HG02610 (cell line): ENCODE measurements at regions not wholly inside any gene's neighbourhood (a gene's known extent, or its start where the extent isn't known, plus 50 kb on each side); places are given as distances from the start of the nearest gene placed in this dataset.
"Not testable (repeated sequence)": the region's sequence is repeated elsewhere in the genome, so short reads cannot be mapped to it uniquely, and the experiment has no call there.

Experiments
- ATAC-seq: cut with Tn5 transposase; IDR thresholded peaks from one replicate; pipeline ENCODE4 v1.9.1; 2021; ENCODE audit warnings: mild to moderate bottlenecking, moderate library complexity; ENCODE audit not compliant: unreplicated experiment

DNA sequence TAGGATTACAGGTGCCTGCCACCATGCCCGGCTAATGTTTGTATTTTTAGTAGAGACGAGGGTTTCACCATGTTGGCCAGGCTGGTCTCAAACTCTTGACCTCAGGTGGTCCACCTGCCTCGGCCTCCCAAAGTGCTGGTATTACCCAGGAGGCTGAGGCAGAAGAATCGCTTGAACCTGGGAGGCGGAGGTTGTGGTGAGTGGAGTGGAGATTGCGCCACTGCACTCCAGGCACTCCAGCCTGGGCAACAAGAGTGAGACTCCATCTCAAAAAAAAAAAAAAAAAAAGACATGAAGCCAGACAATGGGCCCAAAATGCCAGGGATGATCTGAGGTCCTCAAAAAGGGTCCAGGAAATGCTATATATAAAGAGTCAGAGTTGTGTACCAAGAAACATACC is 392.9 kb downstream of the SEC14L1 start:
- ATAC-seq, result not testable (repeated sequence)

DNA sequence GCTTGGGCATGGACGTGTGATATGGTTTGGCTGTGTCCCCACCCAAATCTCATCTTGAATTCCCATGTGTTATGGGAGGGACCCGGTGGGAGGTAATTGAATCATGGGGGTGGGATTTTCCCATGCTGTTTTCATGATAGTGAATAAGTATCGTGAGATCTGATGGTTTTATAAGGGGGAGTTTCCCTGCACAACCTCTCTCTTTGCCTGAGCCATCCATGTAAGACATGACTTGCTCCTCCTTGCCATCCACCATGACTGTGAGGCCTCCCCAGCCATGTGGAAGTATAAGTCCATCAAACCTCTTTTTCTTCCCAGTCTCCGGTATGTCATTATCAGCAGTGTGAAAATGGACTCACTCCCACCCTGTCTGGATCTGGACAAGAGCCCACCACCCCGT is 393.4 kb downstream of the SEC14L1 start:
- no peak for ATAC-seq

GRCh38 chr17:77535435-77535834 is 394.7 kb downstream of the SEC14L1 start:
- ATAC-seq, result no peak

DNA sequence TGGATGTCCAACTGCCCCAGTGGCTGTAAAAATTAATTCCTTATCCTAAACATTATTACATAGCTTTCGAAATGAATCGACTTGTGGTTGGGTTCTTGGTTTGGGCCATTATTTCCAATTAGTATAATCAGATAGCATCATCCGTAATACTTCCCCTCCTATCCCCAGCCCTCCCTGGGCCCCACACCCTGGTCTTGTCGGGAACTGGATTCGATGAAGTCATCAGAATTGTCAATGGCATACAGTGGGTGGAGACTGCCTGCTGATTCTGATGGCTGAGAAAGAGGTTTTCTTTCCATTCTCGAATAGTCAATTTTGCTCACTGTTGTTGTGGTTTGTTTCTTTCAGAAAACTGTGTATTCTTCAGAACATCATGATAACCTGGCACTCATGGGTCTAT is 395.1 kb downstream of the SEC14L1 start:
- ATAC-seq, result no peak

DNA sequence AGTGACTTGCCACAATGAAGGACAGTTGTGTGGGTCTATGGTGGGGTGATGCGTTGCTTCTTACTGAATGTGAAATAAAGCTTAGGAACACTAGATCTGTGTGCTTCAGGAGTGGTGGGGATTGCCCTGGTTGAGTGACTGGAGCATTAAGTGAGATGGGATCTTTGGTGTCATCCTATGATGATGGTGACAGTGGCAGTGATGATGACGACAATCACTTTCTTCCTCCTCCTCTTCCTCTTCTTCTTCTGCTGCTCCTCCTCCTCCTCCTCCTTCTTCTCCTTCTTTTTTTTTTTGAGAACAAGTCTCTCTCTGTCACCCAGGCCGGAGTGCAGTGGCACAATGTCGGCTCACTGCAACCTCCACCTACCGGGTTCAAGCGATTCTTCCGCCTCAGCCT is 396.8 kb downstream of the SEC14L1 start:
- ATAC-seq, result no peak

- ATAC-seq, result no peak
These were observed 399.8 kb downstream of the SEC14L1 start for GRCh38 chr17:77540531-77540930.

DNA sequence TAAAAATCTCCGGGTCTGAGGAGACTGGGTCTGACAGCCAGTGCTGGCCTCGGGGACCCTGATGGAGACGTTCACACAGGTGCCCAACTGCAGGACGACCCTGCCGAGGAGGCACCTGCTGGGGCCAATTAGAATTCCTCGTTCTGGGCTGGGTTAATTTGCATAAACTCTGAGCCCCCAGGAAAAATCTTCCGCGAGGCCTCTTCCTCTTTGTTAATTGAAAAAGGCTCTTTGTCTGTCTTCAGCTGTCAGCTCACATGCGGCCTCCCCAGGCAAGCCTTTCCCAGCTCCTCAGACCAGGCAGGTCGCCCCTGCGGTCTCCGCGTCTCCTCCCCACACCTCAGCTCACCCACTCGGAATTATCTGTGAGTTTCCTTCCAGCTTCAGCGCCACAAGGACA is 400.2 kb downstream of the SEC14L1 start:
- ATAC-seq, result no peak

DNA sequence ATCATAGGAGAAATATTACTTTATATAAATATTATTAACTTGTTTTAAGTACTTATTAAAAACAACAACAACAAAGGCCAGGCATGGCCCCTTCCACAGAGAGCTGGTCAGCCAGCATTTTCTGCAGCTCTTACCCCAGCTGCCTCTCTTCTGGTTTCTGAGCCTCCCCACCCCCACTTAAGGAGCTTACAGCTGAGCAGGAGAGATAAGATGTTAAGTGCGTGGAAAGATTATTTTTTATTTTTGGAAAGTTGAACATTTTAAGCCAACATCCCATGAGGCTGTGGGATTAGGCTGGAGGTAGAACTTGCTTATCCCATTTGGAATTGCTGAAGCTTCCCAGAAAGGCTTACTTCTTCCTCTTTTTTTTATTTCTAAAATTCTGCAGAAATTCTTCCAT is 401.2 kb downstream of the SEC14L1 start:
- no peak for ATAC-seq

DNA sequence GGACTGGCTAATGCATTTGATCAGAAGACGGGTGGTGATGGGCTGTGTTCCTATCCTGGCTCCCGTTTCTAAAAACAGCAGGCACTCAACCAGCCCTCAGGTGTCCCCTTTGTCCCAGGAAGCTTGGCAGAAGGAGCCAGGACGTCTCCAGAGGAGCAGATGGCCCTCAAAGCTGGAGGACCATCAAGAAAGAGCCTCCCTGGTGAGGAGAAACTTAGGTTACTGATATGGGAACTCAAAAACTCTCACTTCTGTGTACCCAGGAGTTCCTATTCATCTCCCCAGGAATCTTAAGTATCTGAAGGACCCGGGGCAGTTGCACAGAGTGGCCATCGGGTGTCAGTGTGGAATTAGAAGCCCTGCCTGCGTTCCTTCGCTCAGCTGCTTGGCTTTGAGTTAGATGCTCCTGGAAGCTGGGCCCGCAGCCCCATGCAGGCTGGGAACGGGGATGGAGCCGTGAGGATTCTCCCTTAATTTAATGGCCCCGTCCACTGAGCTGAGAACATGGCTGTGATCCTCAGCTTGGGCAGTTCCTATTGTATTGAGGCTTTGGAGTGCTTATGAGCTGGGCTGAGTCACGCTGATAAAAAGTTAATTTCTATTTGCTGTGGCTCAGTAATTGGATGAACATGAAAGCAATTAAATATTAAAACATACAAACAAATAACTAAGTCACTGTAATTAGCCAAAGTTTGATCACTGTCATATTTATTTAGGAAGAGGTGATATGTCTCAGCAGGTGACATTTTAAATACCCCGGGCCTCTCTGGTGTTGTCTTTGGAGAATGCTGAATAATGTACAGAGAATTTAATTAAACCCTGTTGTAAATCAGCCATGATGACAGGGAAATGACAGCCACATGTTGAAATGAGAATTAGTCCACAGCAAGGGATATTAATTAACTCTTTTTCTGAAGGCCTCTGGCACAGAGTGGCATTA is 402.1 kb downstream of the SEC14L1 start:
- ATAC-seq, result no peak

GRCh38 chr17:77543801-77544200 is 403.0 kb downstream of the SEC14L1 start:
- no peak for ATAC-seq

GRCh38 chr17:77544347-77545110 is 403.8 kb downstream of the SEC14L1 start:
- ATAC-seq, result no peak

DNA sequence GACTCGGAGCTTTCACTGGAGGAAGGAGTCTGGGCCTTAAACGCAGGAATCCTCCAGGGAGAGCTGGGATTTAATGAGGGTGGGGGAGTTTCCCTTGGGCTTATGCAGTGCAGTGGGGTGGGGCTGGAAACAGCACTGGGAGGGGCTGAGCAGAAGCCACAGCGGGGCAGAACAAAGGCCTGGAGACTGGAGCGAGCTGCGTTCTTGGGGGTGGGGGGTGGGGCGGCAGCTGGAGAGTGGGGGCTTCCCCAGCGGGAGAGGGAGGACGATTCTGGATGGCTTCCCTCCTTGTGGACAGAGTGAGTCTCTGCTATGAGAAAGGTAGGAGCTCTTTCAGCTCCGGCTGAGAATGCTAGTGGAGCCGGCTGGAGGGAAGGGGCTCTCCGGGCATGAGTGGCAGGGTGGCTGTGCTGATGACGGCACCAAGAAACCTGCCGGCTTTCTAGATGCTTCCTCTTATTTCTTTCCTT is 406.0 kb downstream of the SEC14L1 start:
- no peak for ATAC-seq

DNA sequence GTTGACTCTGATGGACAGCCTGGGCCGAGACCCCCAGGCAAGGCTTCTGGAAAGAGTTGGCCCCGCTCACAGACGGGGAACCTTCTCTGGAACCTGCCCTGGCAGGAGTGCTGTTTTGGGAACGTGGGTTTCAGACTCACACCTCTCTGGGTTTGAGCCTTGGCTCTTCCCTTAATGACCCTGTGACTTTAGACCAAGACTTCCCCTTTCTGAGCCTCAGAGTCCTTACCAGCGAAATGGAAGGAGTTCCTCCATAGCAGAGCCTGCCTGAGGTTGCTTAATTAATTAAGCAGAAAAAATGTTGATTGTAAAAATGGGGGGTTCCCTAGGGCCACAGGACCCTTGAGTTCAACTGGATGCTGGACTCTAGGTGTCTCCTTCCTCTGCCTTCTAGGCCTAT is 408.2 kb downstream of the SEC14L1 start:
- ATAC-seq, result no peak

GRCh38 chr17:77549726-77550366 is 408.7 kb upstream of the TNRC6C start:
- no peak for ATAC-seq

DNA sequence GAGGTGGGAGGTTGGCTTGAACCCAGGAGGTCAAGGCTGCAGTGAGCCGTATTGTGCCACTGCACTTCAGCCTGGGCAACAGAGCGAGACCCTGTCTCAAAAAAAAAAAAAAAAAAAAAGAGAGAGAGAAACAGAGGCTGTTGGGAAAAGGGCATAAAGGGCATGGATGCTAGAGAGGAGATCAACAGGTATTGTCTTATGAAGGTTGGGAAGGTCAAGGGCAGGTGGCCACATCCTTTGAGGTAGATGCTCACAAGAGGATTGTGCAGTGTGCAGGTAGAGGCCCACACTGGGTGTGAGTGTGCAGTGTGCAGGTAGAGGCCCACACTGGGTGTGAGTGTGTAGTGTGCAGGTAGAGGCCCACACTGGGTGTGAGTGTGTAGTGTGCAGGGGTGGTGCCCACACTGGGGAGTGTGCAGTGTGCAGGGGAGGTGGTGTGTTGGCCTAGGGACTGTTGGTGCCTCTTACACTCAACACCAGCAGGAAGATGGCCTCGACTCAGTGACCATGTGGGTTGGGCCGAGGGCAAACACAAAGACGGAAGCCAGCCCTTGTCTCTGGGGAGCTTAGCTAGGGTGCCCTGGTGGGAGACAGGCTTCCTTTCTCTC is 404.9 kb upstream of the TNRC6C start:
- ATAC-seq, result no peak

GRCh38 chr17:77555121-77555591 is 403.3 kb upstream of the TNRC6C start:
- no peak for ATAC-seq

DNA sequence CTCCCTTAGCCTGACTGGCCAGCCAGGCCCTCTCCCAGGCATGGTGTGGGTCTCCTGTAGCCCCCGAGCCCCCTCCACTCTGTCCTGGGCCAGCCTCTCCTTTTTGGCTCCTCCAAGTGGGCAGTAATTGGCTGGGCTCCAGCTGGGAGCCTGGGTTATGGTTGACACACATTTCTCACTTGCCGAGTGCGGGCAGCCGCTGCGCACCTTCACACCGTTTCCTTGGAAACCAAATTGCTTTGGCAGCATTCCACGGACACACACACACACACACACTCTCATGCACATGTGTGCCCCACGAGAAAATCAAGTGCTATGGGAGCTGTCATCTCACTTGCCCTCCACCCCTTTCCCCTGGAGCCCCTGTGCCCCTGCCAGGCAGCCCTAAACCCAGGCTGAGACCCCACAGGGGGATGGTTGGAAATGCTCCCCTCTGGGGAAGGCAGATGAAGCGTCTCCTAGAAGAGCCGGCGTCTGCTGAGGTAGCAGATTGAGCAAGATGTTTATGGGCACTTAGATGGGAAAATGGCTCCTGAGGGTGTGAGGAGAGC is 402.7 kb upstream of the TNRC6C start:
- ATAC-seq, result no peak

GRCh38 chr17:77556383-77557061 is 402.0 kb upstream of the TNRC6C start:
- ATAC-seq, result no peak

- ATAC-seq, result no peak
These were observed 399.5 kb upstream of the TNRC6C start for GRCh38 chr17:77558846-77559626.
